GM08714 (cell line): ENCODE measurements at regions not wholly inside any gene's neighbourhood (a gene's known extent, or its start where the extent isn't known, plus 50 kb on each side); places are given as distances from the start of the nearest gene placed in this dataset.

Experiments
- H3K4me3 ChIP-seq: fragments of 200-500 bp; sonication (Bioruptor generic); 2 replicates; pipeline ENCODE4 v1.5.1; 2014; ENCODE audit warnings: mild to moderate bottlenecking, low read length, inconsistent platforms
- ZNF274 ChIP-seq: IDR thresholded peaks from 2 replicates; pipeline ENCODE4 v1.6.1; 2012; ENCODE audit warnings: mild to moderate bottlenecking, low read depth, low read length

- TF ChIP-seq ZNF274, result no peak
- no peak overlapping the region for H3K4me3 ChIP-seq
Observed at GRCh38 chr6:119566546-119567260, 217.1 kb upstream of the MAN1A1 start.

- H3K4me3 ChIP-seq, result no peak overlapping the region
- no peak for TF ChIP-seq ZNF274
Observed at GRCh38 chr6:119565893-119566292, 216.3 kb upstream of the MAN1A1 start.

- H3K4me3 ChIP-seq, result no peak overlapping the region
- TF ChIP-seq ZNF274, result no peak
Observed at GRCh38 chr6:119562168-119562567, 212.6 kb upstream of the MAN1A1 start.

- TF ChIP-seq ZNF274, result no peak
- H3K4me3 ChIP-seq, result no peak overlapping the region
Observed at GRCh38 chr6:119559586-119559985, 210.0 kb upstream of the MAN1A1 start.

- no peak for TF ChIP-seq ZNF274
- no peak overlapping the region for H3K4me3 ChIP-seq
Observed at GRCh38 chr6:119557239-119557638, 207.7 kb upstream of the MAN1A1 start.

- H3K4me3 ChIP-seq, result no peak overlapping the region
- TF ChIP-seq ZNF274, result no peak
Observed at GRCh38 chr6:119552021-119552420, 202.5 kb upstream of the MAN1A1 start.

- no peak overlapping the region for H3K4me3 ChIP-seq
- no peak for TF ChIP-seq ZNF274
Observed at GRCh38 chr6:119547024-119547423, 197.5 kb upstream of the MAN1A1 start.

GRCh38 chr6:119545245-119545644 is 195.7 kb upstream of the MAN1A1 start:
- H3K4me3 ChIP-seq, result no peak overlapping the region
- no peak for TF ChIP-seq ZNF274

GRCh38 chr6:119544325-119545175 is 195.0 kb upstream of the MAN1A1 start:
- H3K4me3 ChIP-seq, result no peak overlapping the region
- TF ChIP-seq ZNF274, result no peak

- H3K4me3 ChIP-seq, result no peak overlapping the region
- TF ChIP-seq ZNF274, result no peak
Observed at GRCh38 chr6:119543332-119543731, 193.8 kb upstream of the MAN1A1 start.

GRCh38 chr6:119542037-119542436 is 192.5 kb upstream of the MAN1A1 start:
- TF ChIP-seq ZNF274, result no peak
- H3K4me3 ChIP-seq, result no peak overlapping the region

GRCh38 chr6:119541132-119541905 is 191.8 kb upstream of the MAN1A1 start:
- TF ChIP-seq ZNF274, result no peak
- no peak overlapping the region for H3K4me3 ChIP-seq

GRCh38 chr6:119540417-119540816 is 190.9 kb upstream of the MAN1A1 start:
- no peak for TF ChIP-seq ZNF274
- no peak overlapping the region for H3K4me3 ChIP-seq

GRCh38 chr6:119539066-119539746 is 189.6 kb upstream of the MAN1A1 start:
- H3K4me3 ChIP-seq, result no peak overlapping the region
- TF ChIP-seq ZNF274, result no peak

- H3K4me3 ChIP-seq, result no peak overlapping the region
- TF ChIP-seq ZNF274, result no peak
Observed at GRCh38 chr6:119536666-119537065, 187.1 kb upstream of the MAN1A1 start.
